ENCODE measurements at regions not wholly inside any gene's neighbourhood (a gene's known extent, or its start where the extent isn't known, plus 50 kb on each side); places are given as distances from the start of the nearest gene placed in this dataset.

DNA sequence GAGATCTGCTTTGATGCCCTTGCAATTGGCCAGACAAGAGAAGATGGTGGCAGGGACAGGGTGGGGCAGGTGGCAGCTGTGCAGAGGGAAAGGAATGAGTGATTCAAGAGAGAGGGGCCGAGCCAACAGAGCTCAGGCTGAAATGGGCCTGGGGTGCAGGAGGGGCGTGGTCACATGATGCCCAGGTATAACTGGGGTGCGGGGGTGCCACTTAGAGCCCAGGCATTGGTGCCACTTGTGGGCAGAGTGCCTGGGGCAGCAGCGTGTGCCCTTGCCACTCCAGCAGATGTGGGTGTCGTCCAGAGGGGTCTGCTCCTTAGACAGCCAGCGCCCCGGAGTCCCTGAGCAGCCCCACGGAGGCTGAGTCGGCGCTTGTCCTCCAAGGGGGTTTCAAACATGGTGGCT, 88.7 kb downstream of the PLXNA1 start:
- H3K9me3 ChIP-seq (ENCODE audit: low read depth) = no peaks in the 10 kb centered on the region
- no peaks in the 10 kb centered on the region for H3F3A ChIP-seq (ENCODE audit: low read depth)
- no peak overlapping the region for H3K4me2 ChIP-seq
- no peaks in the 10 kb centered on the region for H3K79me2 ChIP-seq (ENCODE audit: low read depth)
- TF ChIP-seq EZH2phosphoT487 (IDR thresholded peaks at IDR 0.05) (no peak), EZH2 (IDR thresholded peaks at IDR 0.05) (no peak), CTCF (IDR thresholded peaks at IDR 0.05) (no peak)
- Mint-ChIP-seq H3K9me3 (no peaks in the 10 kb centered on the region), H3K36me3 (no peaks in the 10 kb centered on the region), H3K4me1 (peaks cover 11% of the 10 kb centered on the region), H3K4me3 (no peak overlapping the region), H3K27ac (peak overlapping the region; percentile 64), H3K27me3 (ENCODE audit: insufficient read depth, low read depth) (peaks cover 10% of the 10 kb centered on the region)
- H2AFZ ChIP-seq (replicated peaks) = no peak overlapping the region
- H3K27ac ChIP-seq = no peak overlapping the region
- H3K4me3 ChIP-seq = no peak overlapping the region
- no peak overlapping the region for H3K9ac ChIP-seq
- H3K36me3 ChIP-seq = no peaks in the 10 kb centered on the region
- DNase-seq (ENCODE audit: low spot score) = no peak
- no peaks in the 10 kb centered on the region for H3K27me3 ChIP-seq
- no peaks in the 10 kb centered on the region for H3K4me1 ChIP-seq
- no peaks in the 10 kb centered on the region for H4K20me1 ChIP-seq (ENCODE audit: low read depth)

- no peak overlapping the region for H3K27ac ChIP-seq
- peaks cover 16% of the 10 kb centered on the region for H3K4me1 Mint-ChIP-seq
- no peak overlapping the region for H2AFZ ChIP-seq (replicated peaks)
- TF ChIP-seq CTCF (IDR thresholded peaks at IDR 0.05) (no peak), EZH2phosphoT487 (IDR thresholded peaks at IDR 0.05) (no peak), EZH2 (IDR thresholded peaks at IDR 0.05) (no peak)
- no peaks in the 10 kb centered on the region for H3K27me3 ChIP-seq
- H4K20me1 ChIP-seq (ENCODE audit: low read depth) = no peaks in the 10 kb centered on the region
- H3K27me3 Mint-ChIP-seq (ENCODE audit: insufficient read depth, low read depth) = peaks cover 12% of the 10 kb centered on the region
- H3K4me3 ChIP-seq = no peak overlapping the region
- H3K36me3 Mint-ChIP-seq = no peaks in the 10 kb centered on the region
- DNase-seq (ENCODE audit: low spot score) = no peak
- H3K4me3 Mint-ChIP-seq = no peak overlapping the region
- no peaks in the 10 kb centered on the region for H3K79me2 ChIP-seq (ENCODE audit: low read depth)
- peaks cover under 1% of the 10 kb centered on the region for H3K4me1 ChIP-seq
- no peak overlapping the region for H3K27ac Mint-ChIP-seq
- no peak overlapping the region for H3K4me2 ChIP-seq
- no peaks in the 10 kb centered on the region for H3F3A ChIP-seq (ENCODE audit: low read depth)
- H3K9ac ChIP-seq = no peak overlapping the region
- no peaks in the 10 kb centered on the region for H3K36me3 ChIP-seq
- H3K9me3 ChIP-seq (ENCODE audit: low read depth) = no peaks in the 10 kb centered on the region
- H3K9me3 Mint-ChIP-seq = no peaks in the 10 kb centered on the region
Observed at GRCh38 chr3:127072221-127072771, 89.4 kb downstream of the PLXNA1 start.

DNA sequence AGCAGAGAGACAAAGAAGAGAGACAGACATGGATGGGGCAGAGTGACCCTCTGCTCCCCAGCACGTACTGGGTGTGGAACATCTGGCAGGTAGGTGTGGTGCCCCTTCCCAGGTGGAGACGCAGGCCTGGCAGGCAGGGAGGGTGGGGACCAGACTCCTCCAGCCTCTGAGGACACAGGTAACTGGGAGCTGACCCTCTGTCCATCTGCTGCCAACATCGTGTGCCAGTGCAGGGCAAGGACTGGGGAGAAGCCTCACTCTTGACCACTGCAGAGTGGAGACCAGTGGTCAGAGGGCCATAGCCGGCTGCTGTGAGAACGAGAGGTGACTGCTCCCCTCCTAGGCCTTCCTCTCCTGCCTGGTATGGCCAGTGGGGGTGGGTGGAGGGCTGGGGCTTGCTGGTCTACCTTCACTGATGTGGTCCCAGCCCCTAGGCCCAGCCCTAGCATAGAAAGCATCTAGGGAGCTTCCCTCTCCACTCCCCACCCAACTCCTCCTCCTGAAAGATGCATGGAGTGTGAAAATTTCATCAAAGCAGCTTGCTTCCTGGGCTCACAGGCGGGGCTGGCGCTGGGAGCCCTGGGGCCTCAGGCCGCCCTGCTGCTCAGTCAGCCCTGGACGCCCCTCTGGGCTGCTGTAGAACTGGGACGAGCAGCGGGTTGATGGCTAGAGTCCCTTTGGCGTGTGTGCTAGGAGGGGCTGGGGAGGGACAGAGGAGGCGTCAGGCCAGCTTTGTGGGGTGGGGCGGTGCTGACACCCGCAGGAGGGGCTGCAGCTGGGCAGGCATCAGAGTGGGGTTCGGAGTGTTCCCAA, 90.3 kb downstream of the PLXNA1 start:
- DNase-seq (ENCODE audit: low spot score) = no peak
- H3F3A ChIP-seq (ENCODE audit: low read depth) = no peaks in the 10 kb centered on the region
- no peak overlapping the region for H3K4me3 ChIP-seq
- no peaks in the 10 kb centered on the region for H3K79me2 ChIP-seq (ENCODE audit: low read depth)
- H3K4me1 ChIP-seq = peaks cover 6% of the 10 kb centered on the region
- no peaks in the 10 kb centered on the region for H3K9me3 ChIP-seq (ENCODE audit: low read depth)
- no peak overlapping the region for H3K9ac ChIP-seq
- H3K4me1 Mint-ChIP-seq = peaks cover 16% of the 10 kb centered on the region
- peaks cover 2% of the 10 kb centered on the region for H3K9me3 Mint-ChIP-seq
- H4K20me1 ChIP-seq (ENCODE audit: low read depth) = no peaks in the 10 kb centered on the region
- H3K4me3 Mint-ChIP-seq = no peak overlapping the region
- TF ChIP-seq EZH2phosphoT487 (IDR thresholded peaks at IDR 0.05) = no peak
- TF ChIP-seq EZH2 (IDR thresholded peaks at IDR 0.05) = no peak
- TF ChIP-seq CTCF (IDR thresholded peaks at IDR 0.05) = no peak
- H3K27me3 Mint-ChIP-seq (ENCODE audit: insufficient read depth, low read depth) = peaks cover 16% of the 10 kb centered on the region
- H2AFZ ChIP-seq (replicated peaks) = no peak overlapping the region
- no peaks in the 10 kb centered on the region for H3K36me3 ChIP-seq
- no peaks in the 10 kb centered on the region for H3K27me3 ChIP-seq
- no peaks in the 10 kb centered on the region for H3K36me3 Mint-ChIP-seq
- no peak overlapping the region for H3K27ac Mint-ChIP-seq
- no peak overlapping the region for H3K4me2 ChIP-seq
- no peak overlapping the region for H3K27ac ChIP-seq
